DMS153 (cell line): ENCODE measurements at regions not wholly inside any gene's neighbourhood (a gene's known extent, or its start where the extent isn't known, plus 50 kb on each side); places are given as distances from the start of the nearest gene placed in this dataset.
"Not testable (repeated sequence)": the region's sequence is repeated elsewhere in the genome, so short reads cannot be mapped to it uniquely, and the experiment has no call there.

Experiments
- DNase-seq: peaks from one replicate; lab custom pipeline; 2025; lab: John Stamatoyannopoulos, UW

GRCh38 chr20:43837856-43838702 lies 76.6 kb upstream of the TOX2 start:
- no peak for DNase-seq

- no peak for DNase-seq
Observed at GRCh38 chr20:43836790-43837189, 77.9 kb upstream of the TOX2 start.

- no peak for DNase-seq
Observed at GRCh38 chr20:43835944-43836508, 78.6 kb upstream of the TOX2 start.

GRCh38 chr20:43833511-43834395 lies 80.9 kb upstream of the TOX2 start:
- DNase-seq = no peak

- no peak for DNase-seq
Observed at GRCh38 chr20:43832961-43833360, 81.7 kb upstream of the TOX2 start.

DNA sequence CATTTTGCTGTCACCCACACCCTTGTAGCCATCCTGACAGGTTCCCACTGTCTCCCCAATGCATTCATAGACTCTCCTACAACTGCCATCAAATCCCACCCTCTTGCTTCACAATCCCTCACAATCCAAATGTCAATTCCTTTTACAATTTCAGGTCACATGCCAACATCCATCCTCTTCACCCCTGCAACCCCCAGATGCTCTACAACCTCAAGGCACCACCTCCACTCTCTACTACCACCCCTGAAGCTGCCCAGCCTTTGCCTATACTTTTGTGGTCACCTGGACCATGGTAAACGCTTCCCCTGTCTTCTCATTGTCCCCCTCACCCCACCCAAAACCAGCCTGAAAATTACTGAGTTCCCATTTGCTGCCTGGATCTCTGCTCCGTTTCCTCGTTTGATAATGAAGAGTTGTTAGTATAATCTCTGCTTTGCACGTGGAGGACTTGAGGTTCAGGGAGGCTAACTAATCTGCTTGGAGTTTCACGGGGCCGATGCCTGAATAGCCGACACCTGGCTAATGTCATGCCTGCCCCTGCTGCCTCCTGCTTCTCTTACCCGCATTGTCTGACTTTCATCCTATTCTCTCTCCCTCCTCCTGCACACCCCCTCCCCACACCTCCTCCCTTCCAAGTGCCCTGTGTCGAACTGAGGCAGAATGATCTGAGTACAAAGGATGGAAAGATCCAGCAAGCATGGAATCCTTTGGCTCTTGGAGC lies 82.4 kb upstream of the TOX2 start:
- no peak for DNase-seq

DNA sequence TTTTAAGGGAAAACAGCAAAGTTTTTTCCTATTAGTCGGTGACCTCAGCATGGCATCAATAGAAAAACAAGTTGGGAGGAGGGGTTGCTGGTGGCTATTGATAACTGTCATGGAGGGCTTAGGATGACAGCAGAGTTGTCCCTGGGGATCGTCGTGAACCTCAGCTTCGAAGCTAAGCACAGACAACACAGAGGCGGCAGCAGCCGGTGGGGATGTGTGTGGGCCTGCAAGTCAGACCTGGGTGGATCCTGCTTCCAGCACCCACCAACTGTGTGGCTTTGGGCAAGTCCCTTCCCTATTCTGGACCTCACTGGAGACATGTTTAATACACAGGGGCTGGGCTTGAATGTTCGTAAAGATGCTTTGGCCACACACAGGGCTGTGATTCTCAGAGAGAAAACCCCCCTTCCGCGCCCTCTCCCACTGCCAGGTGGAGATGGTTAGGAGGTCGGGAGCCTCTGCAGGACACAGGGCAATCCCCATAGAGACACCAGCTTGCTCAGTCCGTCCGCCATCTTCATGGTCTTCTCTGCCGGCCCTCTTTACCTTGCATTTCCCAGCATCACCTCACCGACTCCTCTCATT lies 83.1 kb upstream of the TOX2 start:
- DNase-seq = no peak

DNA sequence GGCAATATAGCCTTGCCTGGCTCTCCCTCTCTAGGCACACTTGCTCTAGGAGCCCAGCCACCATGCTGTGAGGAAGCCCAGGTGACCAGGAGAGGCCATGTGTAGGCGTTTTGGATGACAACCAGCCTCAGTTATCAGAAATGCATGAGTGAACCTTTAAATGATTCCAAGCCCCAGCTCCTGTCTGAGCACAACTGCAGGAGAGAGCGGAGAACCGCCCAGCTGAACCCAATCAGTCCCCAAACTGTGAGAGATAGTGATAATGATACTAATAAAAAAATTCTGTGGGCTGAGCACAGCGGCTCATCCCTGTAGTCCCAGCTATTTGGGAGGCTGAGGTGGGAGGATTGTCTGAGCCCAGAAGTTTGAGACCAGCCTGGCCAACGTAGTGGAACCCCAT lies 83.8 kb upstream of the TOX2 start:
- no peak for DNase-seq

DNA sequence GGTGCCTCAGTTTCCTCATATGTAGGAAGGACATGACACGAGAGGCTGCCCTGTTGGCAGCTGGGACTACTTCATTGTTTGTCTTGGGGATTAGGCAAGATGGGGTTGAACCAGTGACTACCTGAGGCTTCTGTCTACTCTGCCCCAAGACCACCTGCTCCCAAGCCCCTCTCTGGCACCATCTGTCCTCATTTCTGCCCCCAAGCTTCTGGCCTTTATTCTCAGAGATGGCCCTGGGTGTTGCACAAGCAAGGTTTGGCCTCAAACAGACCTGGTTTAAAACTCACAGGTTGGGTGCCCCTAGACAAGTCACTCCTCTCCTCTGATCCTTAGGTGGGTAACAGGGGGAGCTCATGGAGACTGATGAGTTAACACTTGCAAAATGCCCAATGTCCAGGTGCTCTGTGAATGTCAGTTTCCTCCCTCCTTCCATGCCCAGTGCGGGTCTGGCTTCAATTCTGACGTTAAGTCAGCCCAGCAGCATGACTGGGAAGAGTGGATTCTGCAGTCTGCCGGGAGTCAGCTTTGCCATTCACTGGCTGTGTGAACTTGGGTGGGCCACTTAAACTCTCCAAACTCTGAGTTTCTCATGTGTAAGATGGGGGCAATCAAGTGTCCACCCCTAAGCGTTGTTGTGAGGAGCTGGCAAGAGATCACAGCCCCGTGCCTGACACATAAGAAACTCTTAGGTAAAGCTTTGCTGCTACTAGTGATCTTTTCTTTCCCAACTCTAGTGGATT lies 84.5 kb upstream of the TOX2 start:
- no peak for DNase-seq

DNA sequence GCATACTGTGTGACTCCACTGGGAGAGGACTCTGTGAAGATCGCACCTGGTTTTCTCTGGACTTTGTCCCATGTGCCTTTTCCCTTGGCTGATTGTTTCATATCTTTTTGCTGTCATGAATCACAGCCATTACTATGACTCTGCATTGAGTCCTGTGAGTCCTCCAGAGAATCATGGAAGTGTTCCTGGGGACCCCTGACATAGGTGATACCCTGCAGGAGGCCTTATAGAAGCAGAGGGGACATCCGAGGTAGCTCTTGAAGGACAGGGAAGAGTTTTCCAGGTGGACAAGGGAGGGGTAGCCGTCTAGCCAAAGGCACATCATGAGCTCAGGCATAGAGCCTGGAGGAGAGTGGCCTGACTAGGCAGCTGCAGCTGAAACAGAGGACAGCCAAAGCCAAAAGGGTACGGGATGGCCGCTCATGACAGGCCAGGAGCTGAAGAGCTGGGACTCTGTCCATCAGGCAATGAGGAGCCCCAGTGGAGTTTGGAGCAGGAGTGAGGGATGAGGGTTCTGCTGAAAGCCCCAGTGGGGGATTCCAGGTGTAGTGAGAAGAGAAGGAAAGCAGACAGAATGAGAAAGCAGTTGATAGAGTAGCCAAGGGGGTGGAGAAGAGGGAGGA lies 86.6 kb upstream of the TOX2 start:
- no peak for DNase-seq

DNA sequence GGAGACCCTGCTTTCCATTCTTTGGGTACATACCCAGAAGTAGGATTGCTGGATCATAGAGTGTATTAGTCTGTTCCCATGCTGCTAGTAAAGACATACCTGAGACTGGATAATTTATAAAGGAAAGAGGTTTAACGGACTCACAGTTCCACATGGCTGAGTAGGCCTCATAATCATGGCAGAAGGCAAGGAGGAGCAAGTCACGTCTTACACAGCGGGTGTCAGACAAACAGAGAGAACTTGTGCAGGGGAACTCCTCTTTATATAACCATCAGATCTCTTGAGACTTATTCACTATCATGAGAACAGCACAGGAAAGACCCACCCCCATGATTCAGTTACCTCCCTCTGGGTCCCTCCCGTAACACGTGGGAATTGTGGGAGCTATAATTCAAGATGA lies 87.7 kb upstream of the TOX2 start:
- not testable (repeated sequence) for DNase-seq

GRCh38 chr20:43825581-43825980 lies 89.1 kb upstream of the TOX2 start:
- DNase-seq = no peak

DNA sequence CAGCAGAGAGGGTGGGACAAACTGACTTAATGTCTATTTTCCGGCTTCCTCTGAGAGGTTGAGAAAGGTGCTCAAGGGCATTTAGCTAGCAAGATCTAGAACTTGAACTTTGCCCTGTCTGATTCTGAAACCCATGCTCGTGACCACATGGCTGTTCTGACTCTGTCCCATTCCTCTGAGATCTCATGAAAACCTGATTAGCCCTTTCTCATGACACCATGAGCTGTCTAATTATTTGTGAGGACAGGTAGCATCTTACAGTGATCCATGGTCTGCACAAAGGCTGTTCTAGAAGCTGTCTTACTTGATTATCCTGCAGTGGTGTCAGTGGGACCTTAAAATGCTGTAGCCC lies 89.6 kb upstream of the TOX2 start:
- no peak for DNase-seq

DNA sequence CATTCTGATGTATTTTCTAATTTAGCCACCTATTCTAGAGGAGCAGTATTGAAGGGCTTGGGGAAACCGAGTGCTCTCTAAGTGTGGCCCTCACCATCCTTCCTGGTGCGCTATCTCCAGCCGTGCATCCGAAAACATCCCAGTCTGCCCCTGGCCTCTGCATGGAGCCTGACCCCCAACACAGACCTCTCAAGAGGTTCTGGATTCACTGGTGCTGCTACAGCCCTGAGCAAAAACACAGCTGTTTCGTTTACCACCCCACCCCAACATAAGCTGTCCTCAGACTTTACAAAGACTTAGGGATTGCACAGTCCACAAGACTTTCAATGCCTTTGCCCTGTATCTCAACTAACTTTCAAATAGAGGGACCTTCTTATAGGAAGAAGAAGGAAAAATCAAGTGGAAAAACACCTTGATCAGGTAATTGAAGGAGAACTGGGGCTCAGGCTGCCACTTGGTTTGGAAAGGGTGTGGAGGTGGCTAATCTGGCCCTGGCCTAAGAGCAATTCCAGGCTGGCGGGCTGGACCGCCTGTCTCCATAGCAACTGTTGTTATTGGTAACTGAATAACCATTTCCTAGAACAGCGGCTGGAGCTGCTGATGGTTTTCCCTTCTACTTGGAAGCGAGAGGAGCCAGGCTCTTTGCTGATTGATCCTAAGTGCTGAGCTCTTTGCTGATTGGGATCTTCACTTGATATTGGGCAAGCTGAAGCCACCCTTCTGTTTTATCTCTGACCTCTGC lies 90.2 kb upstream of the TOX2 start:
- peak; percentile 68 for DNase-seq

- DNase-seq = no peak
Observed at GRCh38 chr20:43821795-43822194, 92.9 kb upstream of the TOX2 start.

- DNase-seq = no peak
Observed at GRCh38 chr20:43820731-43821330, 93.8 kb upstream of the TOX2 start.

DNA sequence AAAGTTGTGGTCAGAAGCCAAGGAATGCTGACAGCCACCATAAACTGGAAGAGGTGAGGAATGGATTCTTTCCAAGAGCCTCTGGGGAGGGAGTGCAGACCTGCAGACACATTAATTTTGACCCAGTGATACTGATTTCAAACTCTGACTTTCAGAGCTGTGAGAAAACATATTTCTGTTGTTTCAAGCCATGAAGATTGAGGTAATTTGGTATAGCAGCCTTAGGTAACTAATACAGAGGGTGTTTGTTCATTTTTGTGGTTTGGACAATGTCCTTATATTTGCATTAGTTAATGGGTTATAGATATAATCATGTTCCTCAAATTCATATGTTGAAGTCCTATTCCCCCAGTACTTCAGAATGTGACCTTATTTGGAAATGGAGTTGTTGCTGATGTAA lies 85.4 kb upstream of the GTSF1L start:
- DNase-seq = no peak

GRCh38 chr20:43809206-43809819 lies 82.5 kb upstream of the GTSF1L start:
- no peak for DNase-seq

DNA sequence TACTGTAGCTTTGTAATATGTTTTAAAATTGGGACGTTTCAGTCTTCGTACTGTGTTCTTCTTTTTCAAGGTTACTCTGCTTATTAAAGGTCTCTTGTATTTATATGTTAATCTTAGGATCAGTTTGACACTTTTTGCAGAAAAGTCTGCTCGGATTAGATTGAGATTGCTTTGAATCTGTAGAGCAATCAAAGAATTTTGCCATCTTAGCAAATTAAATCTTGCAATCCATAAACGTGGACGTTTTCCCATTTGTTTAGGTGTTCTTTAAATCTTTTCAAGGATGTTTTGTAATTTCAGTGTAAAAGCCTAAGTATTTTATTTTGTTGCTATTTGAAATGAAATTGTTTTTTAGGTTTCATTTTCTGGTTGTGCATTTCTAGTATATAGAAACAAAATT lies 78.0 kb upstream of the GTSF1L start:
- no peak for DNase-seq
